Endothelial cell (in vitro differentiated cells): ENCODE measurements at regions not wholly inside any gene's neighbourhood (a gene's known extent, or its start where the extent isn't known, plus 50 kb on each side); places are given as distances from the start of the nearest gene placed in this dataset.

Experiments
- DNase-seq: peaks from one replicate; pipeline ENCODE4 v3.0.0; 2021; ENCODE audit warnings: low spot score
- H3K27ac Mint-ChIP-seq: one replicate; pipeline ENCODE4 v1.8.0; 2021; ENCODE audit warnings: mixed read lengths, inconsistent platforms; ENCODE audit not compliant: unreplicated experiment
- H3K27me3 Mint-ChIP-seq: one replicate; pipeline ENCODE4 v1.8.0; 2021; ENCODE audit warnings: mild to moderate bottlenecking, moderate library complexity, mixed read lengths, inconsistent platforms; ENCODE audit not compliant: unreplicated experiment
- H3K36me3 Mint-ChIP-seq: one replicate; pipeline ENCODE4 v1.8.0; 2021; ENCODE audit warnings: mild to moderate bottlenecking, low read depth, mixed read lengths, inconsistent platforms; ENCODE audit not compliant: unreplicated experiment
- H3K4me1 Mint-ChIP-seq: one replicate; pipeline ENCODE4 v1.8.0; 2021; ENCODE audit warnings: mild to moderate bottlenecking, mixed read lengths, inconsistent platforms; ENCODE audit not compliant: unreplicated experiment
- H3K4me3 Mint-ChIP-seq: one replicate; pipeline ENCODE4 v1.8.0; 2021; ENCODE audit warnings: mild to moderate bottlenecking, mixed read lengths, inconsistent platforms; ENCODE audit not compliant: unreplicated experiment
- H3K9me3 Mint-ChIP-seq: one replicate; pipeline ENCODE4 v1.8.0; 2021; ENCODE audit warnings: mixed read lengths, inconsistent platforms; ENCODE audit not compliant: unreplicated experiment
- CTCF ChIP-seq: fragments of 200-600 bp; sonication (generic); IDR thresholded peaks from one replicate; pipeline ENCODE4 v1.5.0; 2021; ENCODE audit warnings: antibody characterized with exemption; ENCODE audit not compliant: unreplicated experiment

- Mint-ChIP-seq H3K4me1 (no peaks in the 10 kb centered on the region), H3K36me3 (no peaks in the 10 kb centered on the region), H3K9me3 (no peaks in the 10 kb centered on the region), H3K4me3 (no peak overlapping the region), H3K27ac (no peak overlapping the region), H3K27me3 (no peaks in the 10 kb centered on the region)
- TF ChIP-seq CTCF = no peak
- DNase-seq = no peak
Measured at GRCh38 chr10:2111965-2112364, 374.6 kb upstream of the ADARB2 start.

GRCh38 chr10:2108496-2108895, 371.2 kb upstream of the ADARB2 start:
- peaks cover 2% of the 10 kb centered on the region for H3K27me3 Mint-ChIP-seq
- no peak overlapping the region for H3K4me3 Mint-ChIP-seq
- DNase-seq = no peak
- H3K36me3 Mint-ChIP-seq = no peaks in the 10 kb centered on the region
- no peaks in the 10 kb centered on the region for H3K9me3 Mint-ChIP-seq
- H3K27ac Mint-ChIP-seq = no peak overlapping the region
- H3K4me1 Mint-ChIP-seq = no peaks in the 10 kb centered on the region
- no peak for TF ChIP-seq CTCF

GRCh38 chr10:2106641-2107040, 369.3 kb upstream of the ADARB2 start:
- no peak overlapping the region for H3K27ac Mint-ChIP-seq
- H3K4me1 Mint-ChIP-seq = peaks cover 2% of the 10 kb centered on the region
- H3K9me3 Mint-ChIP-seq = no peaks in the 10 kb centered on the region
- H3K4me3 Mint-ChIP-seq = no peak overlapping the region
- peaks cover 3% of the 10 kb centered on the region for H3K27me3 Mint-ChIP-seq
- H3K36me3 Mint-ChIP-seq = no peaks in the 10 kb centered on the region
- no peak for TF ChIP-seq CTCF
- DNase-seq = no peak

GRCh38 chr10:2099321-2099720, 362.0 kb upstream of the ADARB2 start:
- Mint-ChIP-seq H3K4me1 (peaks cover 10% of the 10 kb centered on the region), H3K4me3 (no peak overlapping the region), H3K27me3 (peaks cover 3% of the 10 kb centered on the region), H3K9me3 (no peaks in the 10 kb centered on the region), H3K36me3 (no peaks in the 10 kb centered on the region), H3K27ac (no peak overlapping the region)
- TF ChIP-seq CTCF = no peak
- no peak for DNase-seq

GRCh38 chr10:2097937-2098336, 360.6 kb upstream of the ADARB2 start:
- H3K27ac Mint-ChIP-seq = no peak overlapping the region
- H3K4me1 Mint-ChIP-seq = peaks cover 10% of the 10 kb centered on the region
- DNase-seq = no peak
- H3K36me3 Mint-ChIP-seq = no peaks in the 10 kb centered on the region
- TF ChIP-seq CTCF = no peak
- no peaks in the 10 kb centered on the region for H3K9me3 Mint-ChIP-seq
- H3K4me3 Mint-ChIP-seq = no peak overlapping the region
- peaks cover 1% of the 10 kb centered on the region for H3K27me3 Mint-ChIP-seq
